GM12878 (cell line): ENCODE measurements at regions not wholly inside any gene's neighbourhood (a gene's known extent, or its start where the extent isn't known, plus 50 kb on each side); places are given as distances from the start of the nearest gene placed in this dataset.

ENCODE experiments used
- ATAC-seq: fragments of 200-7000 bp; cut with Tn5 transposase; 3 replicates; pipeline ENCODE4 v1.9.1; 2020; ENCODE audit warnings: mild to moderate bottlenecking, moderate library complexity
- BruUV-seq: library from RNA; stranded (reverse); fragments of 400-500 nt; replicated peaks from 2 replicates; lab custom pipeline; 2021; lab: Mats Ljungman, UMichigan
- CTCF ChIA-PET: fragments of 300-600 bp; sonication (Branson Sonifier 250); formaldehyde crosslinking; extraction: SDS; loops from one replicate; lab custom pipeline; 2021; ENCODE audit warnings: inconsistent platforms; lab: Yijun Ruan, JAX
- POLR2A ChIA-PET: fragments of 350-600 bp; formaldehyde crosslinking; extraction: SDS; loops from one replicate; lab custom pipeline; 2021; ENCODE audit warnings: inconsistent platforms; lab: Charles Lee
- RAD21 ChIA-PET: fragments of 300-600 bp; sonication (Branson Sonifier 250); formaldehyde crosslinking; loops from one replicate; lab custom pipeline; 2023; ENCODE audit warnings: antibody characterized with exemption; ENCODE audit not compliant: unreplicated experiment; lab: Charles Lee
- SMC1A ChIA-PET: fragments of 300-600 bp; sonication (Branson Sonifier 250); formaldehyde crosslinking; loops from one replicate; lab custom pipeline; 2023; ENCODE audit not compliant: unreplicated experiment, uncharacterized antibody; lab: Charles Lee
- DNase-seq: peaks from one replicate; pipeline ENCODE4 v3.0.0-alpha.2; 2011; ENCODE audit warnings: low read depth, low spot score
- FAIRE-seq: peaks from 3 replicates; lab custom pipeline; 2011; peaks lifted over from hg19 to GRCh38; lab: Jason Lieb, UNC
- H2AFZ ChIP-seq: 2 replicates; pipeline ENCODE4 v1.6.0; 2011; ENCODE audit warnings: low read depth, low read length, control low read depth; ENCODE audit not compliant: control insufficient read depth
- H3K27ac ChIP-seq: 2 replicates; pipeline ENCODE4 v1.5.1; 2011; ENCODE audit warnings: control low read depth; ENCODE audit not compliant: control insufficient read depth, insufficient read depth
- H3K27me3 ChIP-seq, 2 experiments: replicated peaks in 1 of 2; 2 replicates each; pipeline versions ENCODE4 v1.6.0 to v1.6.1; 2011; ENCODE audit warnings: low read length in 1 of 2; ENCODE audit not compliant: control insufficient read depth in 2 of 2, insufficient read depth in 2 of 2
- H3K36me3 ChIP-seq, 2 experiments: 2 replicates each; pipeline ENCODE4 v1.5.1; 2011; ENCODE audit warnings: low read length in 1 of 2; ENCODE audit not compliant: control insufficient read depth in 2 of 2, insufficient read depth in 2 of 2
- H3K4me1 ChIP-seq: 2 replicates; pipeline ENCODE4 v1.6.1; 2011; ENCODE audit warnings: mild to moderate bottlenecking, low read length, moderate library complexity, mixed read lengths; ENCODE audit not compliant: control insufficient read depth, insufficient read depth
- H3K4me2 ChIP-seq: 2 replicates; pipeline ENCODE4 v1.6.0; 2011; ENCODE audit warnings: control low read depth; ENCODE audit not compliant: control insufficient read depth, insufficient read depth
- H3K4me3 ChIP-seq: fragments of 200-600 bp; sonication (generic); 2 replicates; pipeline ENCODE4 v1.5.1; 2016
- H3K79me2 ChIP-seq: 2 replicates; pipeline ENCODE4 v1.6.0; 2011; ENCODE audit warnings: low read length; ENCODE audit not compliant: control insufficient read depth, insufficient read depth
- H3K9ac ChIP-seq: 2 replicates; pipeline ENCODE4 v1.8.0; 2011; ENCODE audit warnings: low read length, control low read depth, mixed read lengths; ENCODE audit not compliant: control insufficient read depth, insufficient read depth
- H3K9me3 ChIP-seq: replicated peaks from 3 replicates; pipeline ENCODE4 v1.5.1; 2011; ENCODE audit warnings: mild to moderate bottlenecking, low read length; ENCODE audit not compliant: control insufficient read depth, insufficient read depth
- H4K20me1 ChIP-seq: 2 replicates; pipeline ENCODE4 v1.6.0; 2011; ENCODE audit not compliant: control insufficient read depth, insufficient read depth
- TCF3 ChIP-seq: IDR thresholded peaks from 2 replicates; pipeline ENCODE4 v1.6.1; 2012; ENCODE audit warnings: low read depth, mild to moderate bottlenecking, low read length, borderline replicate concordance; ENCODE audit not compliant: insufficient read depth
- TCF7 ChIP-seq: IDR thresholded peaks from 2 replicates; pipeline ENCODE4 v1.6.1; 2014; ENCODE audit warnings: antibody characterized with exemption, borderline replicate concordance
- USF1 ChIP-seq: IDR thresholded peaks from 2 replicates; pipeline ENCODE4 v1.6.1; 2011; ENCODE audit warnings: borderline replicate concordance, low read depth, mild to moderate bottlenecking, moderate library complexity, mixed read lengths, low read length; ENCODE audit not compliant: insufficient read depth; ENCODE audit errors: extremely low read length
- ZNF687 ChIP-seq: fragments of 450-650 bp; IDR thresholded peaks from 2 replicates; pipeline ENCODE4 v1.6.1; 2017; ENCODE audit warnings: mild to moderate bottlenecking, moderate library complexity
- WGBS: methylation state at CpG from one replicate; pipeline ENCODE4 v1.1.6; 2016; ENCODE audit warnings: low lambda C conversion rate; ENCODE audit not compliant: insufficient replicate concordance, insufficient coverage; ENCODE audit errors: missing lambda C conversion rate; 5-methylcytosine and 5-hydroxymethylcytosine counted together
- in situ Hi-C: fragments of 300-500 bp; cut with MboI; formaldehyde crosslinking; loops from 9 replicates; pipeline ENCODE4 v1.14.3; 2018; ENCODE audit warnings: mixed read lengths
- intact Hi-C: fragments of 100-400 bp; cut with micrococcal nuclease; formaldehyde crosslinking; loops from one replicate; pipeline ENCODE4 v1.14.2; 2022; ENCODE audit not compliant: unreplicated experiment

DNA sequence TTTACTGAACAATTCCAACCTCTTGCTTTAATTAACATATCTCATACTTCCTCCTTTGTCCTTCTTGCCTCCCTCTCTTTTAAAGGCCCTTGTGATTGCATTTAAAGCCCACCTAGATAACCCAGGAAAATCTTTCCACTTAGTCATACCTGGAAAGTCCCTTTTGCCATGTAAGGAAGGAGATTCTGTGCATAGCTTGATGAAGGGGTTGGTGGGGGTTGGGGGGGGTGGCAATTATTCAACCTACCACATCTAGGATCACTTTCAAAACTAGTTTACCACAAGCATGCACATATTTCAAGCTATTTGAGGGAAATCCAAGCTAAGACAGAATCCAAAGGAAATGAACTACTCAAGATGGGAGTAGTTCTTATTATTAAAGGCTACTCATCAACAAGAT, 249.1 kb upstream of the PTBP2 start (continued):
- TF ChIP-seq ZNF687 (no peak), USF1 (no peak), TCF7 (no peak)

DNA sequence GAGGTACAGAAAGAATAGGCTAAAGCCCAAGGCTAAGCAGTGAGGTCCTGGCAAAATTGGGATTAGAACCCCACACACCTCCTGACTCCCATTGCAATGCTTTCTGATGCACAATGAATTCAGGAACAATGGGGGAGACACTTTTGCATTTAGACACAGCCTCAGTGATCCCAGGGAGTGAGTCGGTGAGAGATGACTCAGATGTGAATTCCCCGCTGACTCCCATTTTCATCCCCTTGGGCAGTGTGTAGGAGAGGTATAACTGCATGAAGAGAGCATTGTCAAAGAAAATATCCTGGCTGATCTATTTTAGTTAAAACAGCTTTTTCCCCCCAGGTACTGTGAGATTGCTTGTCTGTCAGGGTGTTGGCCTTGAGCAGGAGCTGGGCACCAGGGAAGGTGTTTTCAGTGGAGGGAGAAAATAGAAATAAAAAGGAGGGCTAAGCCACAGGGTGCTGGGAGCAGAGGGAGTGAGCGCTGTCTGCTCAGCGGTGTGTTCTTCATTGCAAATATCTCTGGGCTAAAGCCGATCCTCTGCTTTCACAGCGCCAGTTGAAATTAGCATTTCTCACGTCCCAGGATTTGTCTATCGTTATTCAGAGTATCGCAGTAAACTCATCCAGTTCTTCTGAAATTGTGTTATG, 247.7 kb upstream of the PTBP2 start:
- no peaks in the 10 kb centered on the region for H3K27me3 ChIP-seq
- no peaks in the 10 kb centered on the region for H3K4me1 ChIP-seq
- BruUV-seq = no TSS peak
- no peak for FAIRE-seq
- H3K27ac ChIP-seq = no peak overlapping the region
- ATAC-seq = no peak
- POLR2A ChIA-PET = no interaction called here
- H3K79me2 ChIP-seq = no peaks in the 10 kb centered on the region
- H3K4me2 ChIP-seq = no peak overlapping the region
- no peaks in the 10 kb centered on the region for H3K36me3 ChIP-seq
- CTCF ChIA-PET = no interaction called here
- H4K20me1 ChIP-seq = no peaks in the 10 kb centered on the region
- TF ChIP-seq TCF3 = no peak
- TF ChIP-seq, all 136 proteins: peak for 0
- ChIA-PET SMC1A (no interaction called here), RAD21 (no interaction called here)
- 78% methylated on average over 9 of the region's 9 CpGs for WGBS
- H3K9me3 ChIP-seq = no peaks in the 10 kb centered on the region
- H2AFZ ChIP-seq = no peak overlapping the region
- no peak overlapping the region for H3K9ac ChIP-seq
- intact Hi-C loops (no loop called here), in situ Hi-C loops (no loop called here)
- no peak overlapping the region for H3K4me3 ChIP-seq
- no peak for DNase-seq
